IPS DF 6.9 (cell line): ENCODE measurements at regions not wholly inside any gene's neighbourhood (a gene's known extent, or its start where the extent isn't known, plus 50 kb on each side); places are given as distances from the start of the nearest gene placed in this dataset.

Experiments
- DNase-seq: peaks from one replicate; pipeline ENCODE4 v3.0.0-alpha.2; 2013; ENCODE audit warnings: low read depth, low spot score
- H3K27ac ChIP-seq: one replicate; pipeline ENCODE4 v1.5.1; 2013; ENCODE audit warnings: low read length, control low read depth
- H3K27me3 ChIP-seq: 2 replicates; pipeline ENCODE4 v1.6.1; 2013; ENCODE audit warnings: mild to moderate bottlenecking, low read length; ENCODE audit not compliant: control insufficient read depth, insufficient read depth
- H3K36me3 ChIP-seq: 2 replicates; pipeline ENCODE4 v1.6.1; 2013; ENCODE audit warnings: low read length; ENCODE audit not compliant: control insufficient read depth, insufficient read depth
- H3K4me1 ChIP-seq: 2 replicates; pipeline ENCODE4 v1.6.1; 2013; ENCODE audit warnings: low read length; ENCODE audit not compliant: control insufficient read depth, insufficient read depth
- H3K4me3 ChIP-seq: 2 replicates; pipeline ENCODE4 v1.5.1; 2013; ENCODE audit warnings: mild to moderate bottlenecking, low read length
- H3K9me3 ChIP-seq: 2 replicates; pipeline ENCODE4 v1.6.1; 2013; ENCODE audit warnings: low read length, inconsistent platforms; ENCODE audit not compliant: control insufficient read depth, insufficient read depth
- WGBS: extraction: QIAGEN DNeasy Blood & Tissue Kit; methylation state at CpG from one replicate; pipeline ENCODE4 v1.1.7; 2013; ENCODE audit warnings: mixed read lengths, missing lambda C conversion rate; ENCODE audit not compliant: insufficient read length, insufficient coverage; 5-methylcytosine and 5-hydroxymethylcytosine counted together

DNA sequence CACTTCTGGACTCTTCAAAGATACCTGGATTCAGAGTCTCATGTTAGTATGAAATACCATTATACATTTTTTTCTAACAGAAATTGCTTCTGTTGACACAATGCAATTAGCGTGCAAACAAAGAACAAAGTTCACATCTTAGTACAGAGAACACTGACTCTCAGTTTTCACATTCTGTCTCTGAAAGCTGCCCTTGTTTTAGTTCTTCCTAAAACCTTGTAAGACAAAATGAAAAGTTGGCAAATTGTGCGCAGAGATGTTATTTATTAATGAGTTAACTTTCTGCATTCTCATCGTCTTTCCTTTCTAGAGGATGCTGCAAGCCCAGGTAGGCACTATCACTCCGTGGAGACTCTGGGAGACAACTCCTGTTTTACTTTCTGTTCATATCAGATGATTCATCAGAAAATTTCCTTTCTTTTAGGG is 377.3 kb upstream of the POU3F3 start:
- Histone ChIP-seq H3K36me3 (no peaks in the 10 kb centered on the region), H3K4me1 (peaks cover 2% of the 10 kb centered on the region; the same call in 1 of the 2 replicates), H3K27me3 (no peaks in the 10 kb centered on the region), H3K4me3 (no peak overlapping the region), H3K9me3 (no peaks in the 10 kb centered on the region), H3K27ac (no peak overlapping the region)
- WGBS, result no CpG with 5 or more reads among the region's 4 CpGs
- no peak for DNase-seq

DNA sequence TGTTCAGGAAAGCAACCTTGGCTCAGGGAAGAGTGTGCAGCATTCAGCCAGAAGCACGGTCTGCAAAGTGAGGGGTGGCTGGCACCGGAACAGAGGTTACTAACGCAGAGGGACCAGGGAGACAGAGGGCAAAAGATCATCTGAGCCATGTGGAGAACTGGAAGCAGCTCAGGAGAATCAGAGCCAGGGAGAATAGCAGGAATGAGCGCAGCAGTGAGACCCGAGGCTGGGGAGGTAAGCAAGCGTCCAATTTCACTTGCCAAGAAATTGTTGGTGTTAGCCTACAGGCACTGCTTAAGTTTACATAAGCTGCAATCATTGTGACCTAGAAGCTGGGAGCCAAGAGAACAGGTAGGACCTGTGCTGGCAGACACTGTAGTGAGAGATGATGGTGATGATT is 372.6 kb upstream of the POU3F3 start:
- Histone ChIP-seq H3K27me3 (no peaks in the 10 kb centered on the region), H3K36me3 (no peaks in the 10 kb centered on the region), H3K4me3 (no peak overlapping the region), H3K27ac (no peak overlapping the region), H3K9me3 (no peaks in the 10 kb centered on the region), H3K4me1 (no peaks in the 10 kb centered on the region)
- no peak for DNase-seq
- no CpG with 5 or more reads among the region's 6 CpGs for WGBS

DNA sequence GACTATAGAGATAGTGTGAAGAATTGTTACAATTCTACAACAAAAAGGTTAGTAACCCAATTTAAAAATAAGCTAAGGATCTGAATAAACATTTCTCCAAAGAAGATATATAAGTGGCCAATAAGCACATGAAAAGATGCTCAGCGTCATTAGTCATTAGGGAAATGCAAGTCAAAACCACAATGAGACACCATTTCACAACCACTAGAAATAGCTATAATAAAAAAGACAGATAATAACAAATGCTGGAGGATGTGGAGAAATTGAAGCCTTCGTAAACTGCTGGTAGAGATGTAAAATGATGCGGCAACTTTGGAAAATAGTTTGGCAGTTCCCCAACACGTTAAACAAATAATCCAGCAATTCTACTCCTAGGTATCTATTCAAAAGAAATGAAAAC is 366.5 kb upstream of the POU3F3 start:
- Histone ChIP-seq H3K27me3 (no peaks in the 10 kb centered on the region), H3K4me3 (no peak overlapping the region), H3K36me3 (no peaks in the 10 kb centered on the region), H3K27ac (no peak overlapping the region), H3K9me3 (no peaks in the 10 kb centered on the region), H3K4me1 (no peaks in the 10 kb centered on the region)
- WGBS, result no CpG with 5 or more reads among the region's 4 CpGs
- no peak for DNase-seq

DNA sequence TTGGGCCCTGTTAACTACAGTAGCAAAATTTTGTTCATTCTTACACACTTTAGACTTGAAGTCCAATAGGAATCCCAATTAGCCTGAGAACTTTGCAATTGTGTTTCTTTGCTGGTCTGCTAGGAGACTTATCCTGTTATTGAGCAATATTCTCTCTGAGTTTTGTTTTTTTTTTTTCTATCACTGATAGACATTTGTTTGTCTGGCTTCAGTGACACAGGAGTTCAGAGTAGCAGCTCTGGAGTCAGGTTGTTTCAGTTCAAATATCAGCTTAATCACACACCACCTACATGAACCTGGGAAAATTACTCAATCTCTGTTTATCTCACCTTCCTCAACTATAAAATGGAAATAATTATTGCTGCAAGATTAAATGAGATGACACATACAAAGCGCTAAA is 360.2 kb upstream of the POU3F3 start:
- no peak for DNase-seq
- no peak overlapping the region for H3K4me3 ChIP-seq
- H3K9me3 ChIP-seq, result no peaks in the 10 kb centered on the region
- no CpG with 5 or more reads among the region's 1 CpG for WGBS
- H3K4me1 ChIP-seq, result no peaks in the 10 kb centered on the region
- H3K27ac ChIP-seq, result no peak overlapping the region
- no peaks in the 10 kb centered on the region for H3K36me3 ChIP-seq
- H3K27me3 ChIP-seq, result no peaks in the 10 kb centered on the region

DNA sequence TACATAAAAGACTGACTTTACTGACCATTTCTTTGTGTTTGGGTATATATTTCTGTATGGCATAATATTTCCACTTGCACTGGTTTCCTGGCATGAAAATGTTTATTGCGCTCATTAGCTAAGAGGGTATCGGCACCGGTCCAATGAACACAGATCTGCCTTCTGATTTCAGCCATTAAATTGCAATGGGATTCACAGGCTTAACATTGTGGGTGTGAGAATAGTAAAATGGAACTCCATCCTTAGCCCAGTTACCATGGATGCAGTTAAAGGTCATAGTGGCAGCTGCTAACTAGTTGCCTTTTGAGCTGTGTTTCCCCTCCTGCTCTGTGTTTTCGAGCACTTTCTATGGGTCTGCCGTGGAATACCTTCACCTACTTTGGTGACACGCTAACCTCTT is 352.6 kb upstream of the POU3F3 start:
- no peaks in the 10 kb centered on the region for H3K9me3 ChIP-seq
- no peaks in the 10 kb centered on the region for H3K36me3 ChIP-seq
- no peaks in the 10 kb centered on the region for H3K4me1 ChIP-seq
- H3K27me3 ChIP-seq, result no peaks in the 10 kb centered on the region
- no peak overlapping the region for H3K27ac ChIP-seq
- no CpG with 5 or more reads among the region's 6 CpGs for WGBS
- H3K4me3 ChIP-seq, result no peak overlapping the region
- DNase-seq, result no peak

DNA sequence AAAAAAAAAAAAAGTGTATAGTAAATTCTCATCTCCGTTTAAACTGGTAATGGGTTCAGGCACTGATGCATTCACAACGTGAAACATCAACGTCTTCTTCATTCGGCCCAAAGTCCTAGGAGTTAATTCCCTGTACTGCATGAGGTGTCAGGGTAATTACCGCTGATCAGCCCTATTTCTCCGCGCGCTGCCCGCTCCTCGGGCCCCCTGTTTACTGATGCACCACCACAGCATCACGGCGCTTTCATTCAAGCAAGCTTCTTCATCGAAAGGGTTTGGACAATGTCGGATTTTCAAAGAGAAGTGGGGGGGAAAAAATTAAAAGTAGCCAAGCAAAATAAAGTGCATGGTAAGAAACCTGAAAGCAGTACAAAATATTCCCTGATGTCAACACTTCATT is 352.0 kb upstream of the POU3F3 start:
- Histone ChIP-seq H3K36me3 (no peaks in the 10 kb centered on the region), H3K4me1 (no peaks in the 10 kb centered on the region), H3K4me3 (no peak overlapping the region), H3K27me3 (no peaks in the 10 kb centered on the region), H3K9me3 (no peaks in the 10 kb centered on the region), H3K27ac (no peak overlapping the region)
- no CpG with 5 or more reads among the region's 14 CpGs for WGBS
- no peak for DNase-seq

DNA sequence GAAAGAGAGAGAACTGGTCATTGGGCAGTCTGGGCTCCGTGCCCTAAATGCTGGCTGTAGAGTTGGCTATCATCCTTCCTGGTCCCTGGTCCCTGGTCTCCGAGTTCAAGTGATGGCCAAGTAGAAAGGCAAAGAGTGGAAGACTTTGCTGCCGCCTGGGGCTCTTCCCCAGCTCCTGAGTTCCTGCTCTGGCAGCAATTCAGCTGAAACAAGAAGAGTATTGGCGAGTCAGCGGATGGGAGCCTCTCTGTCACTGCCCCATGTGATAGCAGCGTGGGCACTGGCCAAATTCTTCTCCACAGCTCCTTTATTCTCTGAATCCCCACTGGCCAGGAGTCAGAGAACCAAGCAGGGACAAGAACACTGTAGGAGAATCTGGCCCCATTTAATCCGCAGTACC is 351.0 kb upstream of the POU3F3 start:
- no peak overlapping the region for H3K4me3 ChIP-seq
- no peaks in the 10 kb centered on the region for H3K27me3 ChIP-seq
- no peak for DNase-seq
- WGBS, result no CpG with 5 or more reads among the region's 7 CpGs
- H3K36me3 ChIP-seq, result no peaks in the 10 kb centered on the region
- no peaks in the 10 kb centered on the region for H3K9me3 ChIP-seq
- no peak overlapping the region for H3K27ac ChIP-seq
- H3K4me1 ChIP-seq, result no peaks in the 10 kb centered on the region

DNA sequence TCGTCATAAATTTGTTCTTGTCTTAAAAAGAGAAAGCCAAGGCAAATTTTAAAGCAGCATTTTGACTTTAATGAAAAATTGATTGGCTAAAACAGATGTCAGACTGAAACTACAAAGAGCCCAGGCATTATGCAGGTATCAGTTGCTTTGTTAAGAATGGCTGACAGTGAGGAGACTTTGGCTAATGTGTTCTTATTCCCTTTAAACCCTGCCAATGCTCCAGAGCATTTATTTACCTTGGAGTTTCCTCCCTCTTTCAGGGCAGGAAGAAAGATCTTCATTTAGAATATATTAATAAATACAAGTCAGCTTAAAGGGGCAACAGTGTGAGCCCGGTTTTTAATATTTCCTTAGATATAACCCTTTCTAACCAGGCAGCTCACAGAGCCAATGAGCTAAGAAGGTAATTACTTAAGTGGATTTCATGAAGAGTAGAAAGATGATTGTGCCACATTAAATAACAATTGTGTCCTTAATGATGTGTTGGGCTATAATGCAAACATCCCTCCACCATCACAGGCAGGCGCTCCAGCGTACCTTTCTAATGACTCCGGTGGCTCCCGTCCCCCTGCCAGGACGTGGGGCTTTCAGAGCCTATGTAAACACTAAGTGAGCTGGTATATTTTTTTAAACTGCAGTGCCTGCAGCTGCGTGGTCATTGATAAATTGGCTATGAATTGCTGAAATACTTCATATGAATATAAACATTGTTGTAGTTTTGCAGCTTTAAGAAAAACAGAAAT is 349.4 kb upstream of the POU3F3 start:
- Histone ChIP-seq H3K27me3 (no peaks in the 10 kb centered on the region), H3K4me3 (no peak overlapping the region), H3K9me3 (no peaks in the 10 kb centered on the region), H3K27ac (no peak overlapping the region), H3K4me1 (no peaks in the 10 kb centered on the region), H3K36me3 (no peaks in the 10 kb centered on the region)
- no peak for DNase-seq
- WGBS, result no CpG with 5 or more reads among the region's 8 CpGs

DNA sequence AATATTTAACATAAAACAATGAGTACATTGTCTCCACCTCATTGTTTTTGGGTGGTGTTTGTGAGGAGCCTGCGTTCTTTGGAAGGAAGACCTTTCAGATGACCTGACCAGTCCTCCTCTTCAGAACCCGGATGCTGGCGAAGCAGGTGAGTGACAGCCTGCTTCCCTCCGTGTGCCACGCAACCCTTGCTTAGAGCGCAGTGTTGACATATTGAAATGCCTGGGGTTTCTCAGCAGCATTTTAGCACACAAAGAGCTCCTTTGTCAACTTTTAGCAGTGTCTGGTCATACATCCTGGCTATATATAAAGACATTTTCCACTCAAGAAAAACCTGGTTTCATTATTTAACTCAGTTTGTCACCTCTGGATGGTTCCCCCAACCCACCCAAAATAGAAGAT is 335.7 kb upstream of the POU3F3 start:
- no peaks in the 10 kb centered on the region for H3K36me3 ChIP-seq
- DNase-seq, result no peak
- no peaks in the 10 kb centered on the region for H3K27me3 ChIP-seq
- H3K9me3 ChIP-seq, result no peaks in the 10 kb centered on the region
- no peaks in the 10 kb centered on the region for H3K4me1 ChIP-seq
- H3K4me3 ChIP-seq, result no peak overlapping the region
- no peak overlapping the region for H3K27ac ChIP-seq
- WGBS, result no CpG with 5 or more reads among the region's 6 CpGs

DNA sequence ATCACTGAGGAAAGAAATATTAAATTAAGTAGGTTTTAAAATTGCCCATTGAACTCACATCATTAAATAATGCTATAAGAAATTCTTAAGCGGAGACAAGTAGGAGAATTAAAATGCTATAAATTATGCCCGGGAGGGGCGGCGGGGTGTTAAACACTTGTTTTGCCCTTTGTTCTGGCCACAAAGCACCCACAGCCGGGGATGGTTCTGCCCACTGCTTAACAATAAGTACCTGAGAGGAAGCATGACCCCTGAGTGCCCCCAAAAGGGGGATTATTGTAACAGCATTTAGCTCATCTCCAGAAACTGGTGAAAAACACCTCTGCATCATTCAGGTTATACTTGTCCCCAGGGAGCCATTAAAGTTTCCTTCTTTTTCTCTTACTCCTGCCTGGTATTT is 332.7 kb upstream of the POU3F3 start:
- Histone ChIP-seq H3K4me3 (no peak overlapping the region), H3K36me3 (no peaks in the 10 kb centered on the region), H3K27me3 (no peaks in the 10 kb centered on the region), H3K4me1 (no peaks in the 10 kb centered on the region), H3K9me3 (no peaks in the 10 kb centered on the region), H3K27ac (no peak overlapping the region)
- no CpG with 5 or more reads among the region's 5 CpGs for WGBS
- DNase-seq, result peak; percentile 31

DNA sequence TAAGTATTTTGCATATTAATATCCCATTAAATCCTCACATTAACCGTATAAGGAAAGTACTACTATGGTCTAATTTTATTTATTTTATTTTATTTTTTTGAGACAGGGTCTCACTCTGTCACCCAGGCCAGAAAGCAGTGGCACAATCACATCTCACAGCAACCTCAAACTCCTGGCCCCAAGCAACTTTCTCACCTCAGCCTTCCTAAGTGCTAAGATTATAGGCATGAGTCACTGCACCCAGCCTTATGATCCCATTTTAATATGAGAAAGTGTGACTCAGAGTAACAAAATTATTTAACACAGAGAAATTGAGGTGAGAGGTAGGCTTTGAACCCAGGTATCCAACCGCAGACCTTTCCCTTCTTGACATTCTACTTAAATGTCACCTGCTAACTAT is 330.0 kb upstream of the POU3F3 start:
- H3K27ac ChIP-seq, result no peak overlapping the region
- H3K4me3 ChIP-seq, result no peak overlapping the region
- H3K27me3 ChIP-seq, result no peaks in the 10 kb centered on the region
- no CpG with 5 or more reads among the region's 2 CpGs for WGBS
- no peaks in the 10 kb centered on the region for H3K36me3 ChIP-seq
- no peaks in the 10 kb centered on the region for H3K9me3 ChIP-seq
- no peak for DNase-seq
- no peaks in the 10 kb centered on the region for H3K4me1 ChIP-seq
